ENCODE measurements at regions not wholly inside any gene's neighbourhood (a gene's known extent, or its start where the extent isn't known, plus 50 kb on each side); places are given as distances from the start of the nearest gene placed in this dataset.

- TF ChIP-seq CTCF (conservative IDR thresholded peaks at IDR 0.05; ENCODE audit: low read depth, low read length) (no peak), POLR2A (IDR thresholded peaks at IDR 0.05; ENCODE audit: low read depth, low read length) (no peak), MAFK (IDR thresholded peaks at IDR 0.05; ENCODE audit: low read depth, low read length) (no peak), FOS (IDR thresholded peaks at IDR 0.05; ENCODE audit: low read depth, low read length) (no peak), CHD1 (IDR thresholded peaks at IDR 0.05; ENCODE audit: low read depth, low read length) (no peak), NFE2L2 (IDR thresholded peaks at IDR 0.05; ENCODE audit: low read depth, low read length) (no peak), RCOR1 (IDR thresholded peaks at IDR 0.05; ENCODE audit: insufficient replicate concordance, low read length) (no peak), USF2 (IDR thresholded peaks at IDR 0.05; ENCODE audit: low read depth, low read length) (no peak), SMC3 (IDR thresholded peaks at IDR 0.05; ENCODE audit: low read depth, low read length) (no peak), CEBPB (IDR thresholded peaks at IDR 0.05; ENCODE audit: low read depth, low read length) (no peak), RAD21 (IDR thresholded peaks at IDR 0.05; ENCODE audit: low read length) (no peak)
Measured at GRCh38 chr20:41923624-41924023, 305.4 kb upstream of the CHD6 start.
